Liver (tissue), 8 donors: ENCODE measurements at regions not wholly inside any gene's neighbourhood (a gene's known extent, or its start where the extent isn't known, plus 50 kb on each side); places are given as distances from the start of the nearest gene placed in this dataset.
"Not testable (repeated sequence)": the region's sequence is repeated elsewhere in the genome, so short reads cannot be mapped to it uniquely, and the experiment has no call there.

Experiments used
- DNase-seq: peaks from one replicate; pipeline ENCODE4 v3.0.0-alpha.2; 2017; ENCODE audit warnings: low spot score
- H3K27ac ChIP-seq, 2 donors: one replicate each; pipeline ENCODE4 v1.7.0; 2013; ENCODE audit warnings: inconsistent platforms in 2 of 2, low read length in 2 of 2, control low read depth in 1 of 2, low read depth in 1 of 2, mild to moderate bottlenecking in 1 of 2
- H3K27me3 ChIP-seq, 4 donors: one replicate each; pipeline versions ENCODE4 v1.6.1 to v1.7.0; 2013; ENCODE audit warnings: low read length in 3 of 4, inconsistent platforms in 1 of 4, mild to moderate bottlenecking in 1 of 4, moderate library complexity in 1 of 4; ENCODE audit not compliant: control insufficient read depth in 4 of 4, insufficient read depth in 4 of 4
- H3K36me3 ChIP-seq, 4 donors: one replicate each; pipeline versions ENCODE4 v1.6.1 to v1.7.0; 2013; ENCODE audit warnings: low read length in 3 of 4, mild to moderate bottlenecking in 3 of 4, low read depth in 1 of 4, moderate library complexity in 1 of 4; ENCODE audit not compliant: control insufficient read depth in 4 of 4, insufficient read depth in 3 of 4
- H3K4me1 ChIP-seq, 4 donors: one replicate each; pipeline versions ENCODE4 v1.6.1 to v1.7.0; 2013; ENCODE audit warnings: low read length in 3 of 4, mild to moderate bottlenecking in 3 of 4, moderate library complexity in 1 of 4; ENCODE audit not compliant: control insufficient read depth in 4 of 4, insufficient read depth in 4 of 4
- H3K4me3 ChIP-seq, 3 donors: one replicate each; pipeline versions ENCODE4 v1.6.1 to v1.7.0; 2013; ENCODE audit warnings: low read length in 3 of 3, control low read depth in 1 of 3, low read depth in 1 of 3, mild to moderate bottlenecking in 1 of 3
- H3K9ac ChIP-seq, 2 donors: one replicate each; pipeline ENCODE4 v1.7.0; 2013; ENCODE audit warnings: low read length in 2 of 2, mild to moderate bottlenecking in 2 of 2, moderate library complexity in 2 of 2, control low read depth in 1 of 2, low read depth in 1 of 2
- H3K9me3 ChIP-seq, 4 donors: one replicate each; pipeline versions ENCODE4 v1.6.1 to v1.7.0; 2013; ENCODE audit warnings: low read length in 3 of 4; ENCODE audit not compliant: control insufficient read depth in 4 of 4
- GABPA ChIP-seq, 2 donors: IDR thresholded peaks in 1 of 2; conservative IDR thresholded peaks in 1 of 2; 2 replicates each; pipeline ENCODE4 v1.6.1; 2016; ENCODE audit warnings: antibody characterized with exemption in 2 of 2, mild to moderate bottlenecking in 1 of 2, moderate library complexity in 1 of 2
- RAD21 ChIP-seq, 2 donors: IDR thresholded peaks; 2 replicates each; pipeline ENCODE4 v1.6.1; 2016; ENCODE audit warnings: antibody characterized with exemption in 2 of 2, mild to moderate bottlenecking in 2 of 2
- WGBS: extraction: QIAGEN DNeasy Blood & Tissue Kit; methylation state at CpG from one replicate; pipeline ENCODE4 v1.1.7; 2013; 5-methylcytosine and 5-hydroxymethylcytosine counted together
- TF ChIP-seq, protein P1 (sequence below): IDR thresholded peaks from 2 replicates; pipeline ENCODE4 v1.6.1; 2016; ENCODE audit warnings: antibody characterized with exemption, mild to moderate bottlenecking
- TF ChIP-seq, protein P2 (sequence below): fragments of 150-350 bp; IDR thresholded peaks from 2 replicates; pipeline ENCODE4 v1.5.1; 2017; ENCODE audit warnings: improper control_type of control experiment, low read depth, low read length; ENCODE audit not compliant: missing input control
- donor health status: healthy.
- donor health status: healthy.
- donor health status: healthy.
- donor health status: healthy.
- donor health status: healthy.

DNA sequence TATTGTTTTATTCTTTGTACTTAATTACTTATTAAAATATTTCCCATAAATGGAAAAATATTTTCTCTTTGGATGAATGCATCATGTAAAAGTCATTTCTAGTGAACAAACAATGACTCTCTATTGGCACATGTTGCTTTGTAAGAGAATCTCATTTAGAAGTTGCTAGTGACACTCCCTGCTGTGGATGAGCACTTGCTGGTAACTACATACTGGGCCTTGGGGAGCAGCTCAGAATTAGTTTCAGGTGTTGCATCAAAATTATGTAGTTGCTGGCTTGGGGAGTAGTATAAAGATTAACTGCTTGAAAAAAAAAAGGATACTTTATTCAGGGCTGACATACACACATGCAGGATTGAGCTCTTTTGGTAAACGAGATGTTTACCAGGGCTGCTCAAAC is 80.3 kb upstream of the KCNAB1 start (continued):
- TF ChIP-seq, protein P1, sequence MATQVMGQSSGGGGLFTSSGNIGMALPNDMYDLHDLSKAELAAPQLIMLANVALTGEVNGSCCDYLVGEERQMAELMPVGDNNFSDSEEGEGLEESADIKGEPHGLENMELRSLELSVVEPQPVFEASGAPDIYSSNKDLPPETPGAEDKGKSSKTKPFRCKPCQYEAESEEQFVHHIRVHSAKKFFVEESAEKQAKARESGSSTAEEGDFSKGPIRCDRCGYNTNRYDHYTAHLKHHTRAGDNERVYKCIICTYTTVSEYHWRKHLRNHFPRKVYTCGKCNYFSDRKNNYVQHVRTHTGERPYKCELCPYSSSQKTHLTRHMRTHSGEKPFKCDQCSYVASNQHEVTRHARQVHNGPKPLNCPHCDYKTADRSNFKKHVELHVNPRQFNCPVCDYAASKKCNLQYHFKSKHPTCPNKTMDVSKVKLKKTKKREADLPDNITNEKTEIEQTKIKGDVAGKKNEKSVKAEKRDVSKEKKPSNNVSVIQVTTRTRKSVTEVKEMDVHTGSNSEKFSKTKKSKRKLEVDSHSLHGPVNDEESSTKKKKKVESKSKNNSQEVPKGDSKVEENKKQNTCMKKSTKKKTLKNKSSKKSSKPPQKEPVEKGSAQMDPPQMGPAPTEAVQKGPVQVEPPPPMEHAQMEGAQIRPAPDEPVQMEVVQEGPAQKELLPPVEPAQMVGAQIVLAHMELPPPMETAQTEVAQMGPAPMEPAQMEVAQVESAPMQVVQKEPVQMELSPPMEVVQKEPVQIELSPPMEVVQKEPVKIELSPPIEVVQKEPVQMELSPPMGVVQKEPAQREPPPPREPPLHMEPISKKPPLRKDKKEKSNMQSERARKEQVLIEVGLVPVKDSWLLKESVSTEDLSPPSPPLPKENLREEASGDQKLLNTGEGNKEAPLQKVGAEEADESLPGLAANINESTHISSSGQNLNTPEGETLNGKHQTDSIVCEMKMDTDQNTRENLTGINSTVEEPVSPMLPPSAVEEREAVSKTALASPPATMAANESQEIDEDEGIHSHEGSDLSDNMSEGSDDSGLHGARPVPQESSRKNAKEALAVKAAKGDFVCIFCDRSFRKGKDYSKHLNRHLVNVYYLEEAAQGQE = no peak
- TF ChIP-seq GABPA (IDR thresholded peaks at IDR 0.05 in 1 of 2, conservative IDR thresholded peaks at IDR 0.05 in 1 of 2) = no peak

DNA sequence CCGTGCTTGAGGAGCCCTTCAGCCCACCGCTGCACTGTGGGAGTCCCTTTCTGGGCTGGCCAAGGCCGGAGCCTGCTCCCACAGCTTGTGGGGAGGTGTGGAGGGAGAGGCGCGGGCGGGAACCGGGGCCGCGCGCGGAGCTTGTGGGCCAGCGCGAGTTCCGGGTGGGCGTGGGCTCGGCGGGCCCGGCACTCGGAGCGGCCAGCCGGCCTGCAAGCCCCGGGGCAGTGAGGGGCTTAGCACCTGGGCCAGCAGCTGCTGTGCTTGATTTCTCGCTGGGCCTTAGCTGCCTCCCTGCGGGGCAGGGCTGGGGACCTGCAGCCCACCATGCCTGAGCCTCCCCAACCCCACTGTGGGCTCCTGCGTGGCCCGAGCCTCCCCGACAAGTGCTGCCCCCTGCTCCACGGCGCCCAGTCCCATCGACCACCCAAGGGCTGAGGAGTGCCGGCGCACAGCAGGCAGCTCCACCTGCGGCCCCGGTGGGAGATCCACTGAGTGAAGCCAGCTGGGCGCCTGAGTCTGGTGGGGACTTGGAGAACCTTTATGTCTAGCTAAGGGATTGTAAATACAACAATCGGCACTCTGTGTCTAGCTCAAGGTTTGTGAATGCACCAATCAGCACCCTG is 79.0 kb upstream of the KCNAB1 start:
- WGBS = 96% methylated on average over 36 of the region's 36 CpGs
- not testable (repeated sequence) for DNase-seq, H3K36me3 ChIP-seq

DNA sequence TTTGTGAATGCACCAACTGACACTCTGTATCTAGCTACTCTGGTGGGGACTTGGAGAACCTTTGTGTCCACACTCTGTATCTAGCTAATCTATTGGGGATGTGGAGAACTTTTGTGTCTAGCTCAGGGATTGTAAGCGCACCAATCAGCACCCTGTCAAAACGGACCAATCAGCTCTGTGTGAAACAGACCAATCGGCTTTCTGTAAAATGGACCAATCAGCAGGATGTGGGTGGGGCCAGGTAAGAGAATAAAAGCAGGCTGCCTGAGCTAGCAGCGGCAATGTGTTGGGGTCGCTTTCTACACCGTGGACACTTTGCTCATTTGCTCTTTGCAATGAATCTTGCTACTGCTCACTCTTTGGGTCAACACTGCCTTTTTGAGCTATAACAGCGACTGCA is 78.5 kb upstream of the KCNAB1 start:
- H3K4me3 ChIP-seq, H3K27ac ChIP-seq, H3K9ac ChIP-seq, H3K9me3 ChIP-seq, H3K4me1 ChIP-seq, H3K27me3 ChIP-seq, H3K36me3 ChIP-seq, DNase-seq: not testable (repeated sequence)
- WGBS = 90% methylated on average over 7 of the region's 7 CpGs

More for the DNA sequence above, 79.0 kb upstream of the KCNAB1 start:
- not testable (repeated sequence) for H3K27me3 ChIP-seq, H3K4me3 ChIP-seq, H3K9ac ChIP-seq, H3K4me1 ChIP-seq, H3K9me3 ChIP-seq, H3K27ac ChIP-seq

DNA sequence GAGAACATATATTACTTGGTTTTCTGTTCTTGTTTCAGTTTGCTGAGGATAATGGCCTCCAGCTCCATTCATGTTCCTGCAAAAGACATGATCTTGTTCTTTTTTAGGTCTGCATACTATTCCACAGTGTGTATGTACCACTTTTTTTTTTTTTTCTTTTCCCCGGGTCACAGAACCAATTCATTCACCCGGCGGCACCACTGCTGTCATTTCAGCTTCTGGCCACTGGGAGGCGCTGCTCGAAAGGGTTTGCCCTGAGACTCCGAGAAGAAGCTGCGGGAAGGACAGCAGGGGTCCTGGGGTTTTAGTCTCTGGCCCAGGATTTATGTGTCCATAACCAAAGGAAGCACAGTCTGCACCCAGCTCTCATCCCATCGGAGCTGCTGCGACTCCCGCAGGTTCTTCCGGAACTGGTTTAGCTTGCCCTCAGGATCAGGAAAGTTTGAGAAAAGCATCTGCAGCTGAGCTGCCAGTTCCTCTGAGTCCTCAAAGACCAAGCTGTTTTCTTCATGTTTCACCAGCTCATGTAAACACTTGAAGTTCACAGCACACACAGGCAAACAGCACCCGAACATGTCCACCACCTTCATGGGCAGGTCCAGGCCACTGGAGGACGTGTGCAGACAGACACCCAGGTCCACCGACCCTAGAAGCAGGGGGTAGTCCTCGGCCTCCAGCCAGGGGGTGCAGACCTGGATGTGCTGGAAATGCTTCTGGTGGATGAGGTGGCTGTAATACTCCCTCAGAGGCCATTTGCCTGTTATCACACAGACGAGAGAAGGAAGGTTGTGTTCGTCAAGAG is 76.3 kb upstream of the KCNAB1 start:
- WGBS = 47% methylated on average over 17 of the region's 17 CpGs
- not testable (repeated sequence) for H3K27me3 ChIP-seq, H3K4me1 ChIP-seq, H3K9ac ChIP-seq, H3K4me3 ChIP-seq, H3K36me3 ChIP-seq, H3K27ac ChIP-seq, DNase-seq, H3K9me3 ChIP-seq
- TF ChIP-seq, protein P2, sequence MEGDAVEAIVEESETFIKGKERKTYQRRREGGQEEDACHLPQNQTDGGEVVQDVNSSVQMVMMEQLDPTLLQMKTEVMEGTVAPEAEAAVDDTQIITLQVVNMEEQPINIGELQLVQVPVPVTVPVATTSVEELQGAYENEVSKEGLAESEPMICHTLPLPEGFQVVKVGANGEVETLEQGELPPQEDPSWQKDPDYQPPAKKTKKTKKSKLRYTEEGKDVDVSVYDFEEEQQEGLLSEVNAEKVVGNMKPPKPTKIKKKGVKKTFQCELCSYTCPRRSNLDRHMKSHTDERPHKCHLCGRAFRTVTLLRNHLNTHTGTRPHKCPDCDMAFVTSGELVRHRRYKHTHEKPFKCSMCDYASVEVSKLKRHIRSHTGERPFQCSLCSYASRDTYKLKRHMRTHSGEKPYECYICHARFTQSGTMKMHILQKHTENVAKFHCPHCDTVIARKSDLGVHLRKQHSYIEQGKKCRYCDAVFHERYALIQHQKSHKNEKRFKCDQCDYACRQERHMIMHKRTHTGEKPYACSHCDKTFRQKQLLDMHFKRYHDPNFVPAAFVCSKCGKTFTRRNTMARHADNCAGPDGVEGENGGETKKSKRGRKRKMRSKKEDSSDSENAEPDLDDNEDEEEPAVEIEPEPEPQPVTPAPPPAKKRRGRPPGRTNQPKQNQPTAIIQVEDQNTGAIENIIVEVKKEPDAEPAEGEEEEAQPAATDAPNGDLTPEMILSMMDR = peak; percentile 51
- peak; percentile 69 to 76 for TF ChIP-seq RAD21 (IDR thresholded peaks at IDR 0.05)
